Glutamatergic neuron (in vitro differentiated cells): ENCODE measurements at regions not wholly inside any gene's neighbourhood (a gene's known extent, or its start where the extent isn't known, plus 50 kb on each side); places are given as distances from the start of the nearest gene placed in this dataset.

Experiments used
- DNase-seq: peaks from one replicate; pipeline ENCODE4 v3.0.0; 2022
- H3K27ac Mint-ChIP-seq: one replicate; pipeline ENCODE4 v1.8.0; 2020; ENCODE audit warnings: mild to moderate bottlenecking, mixed read lengths, inconsistent platforms; ENCODE audit not compliant: unreplicated experiment
- H3K27me3 Mint-ChIP-seq: one replicate; pipeline ENCODE4 v1.8.0; 2020; ENCODE audit warnings: mild to moderate bottlenecking, moderate library complexity, mixed read lengths, inconsistent platforms; ENCODE audit not compliant: unreplicated experiment
- H3K36me3 Mint-ChIP-seq: one replicate; pipeline ENCODE4 v1.8.0; 2020; ENCODE audit warnings: mild to moderate bottlenecking, mixed read lengths, inconsistent platforms; ENCODE audit not compliant: unreplicated experiment
- H3K4me1 Mint-ChIP-seq: one replicate; pipeline ENCODE4 v1.8.0; 2020; ENCODE audit warnings: mild to moderate bottlenecking, low read depth, mixed read lengths, inconsistent platforms; ENCODE audit not compliant: unreplicated experiment
- H3K4me3 Mint-ChIP-seq: one replicate; pipeline ENCODE4 v1.8.0; 2020; ENCODE audit warnings: mild to moderate bottlenecking, mixed read lengths, inconsistent platforms; ENCODE audit not compliant: unreplicated experiment
- H3K9me3 Mint-ChIP-seq: one replicate; pipeline ENCODE4 v1.8.0; 2020; ENCODE audit warnings: mild to moderate bottlenecking, moderate library complexity, mixed read lengths, inconsistent platforms; ENCODE audit not compliant: unreplicated experiment
- CTCF ChIP-seq: fragments of 200-600 bp; sonication (generic); IDR thresholded peaks from one replicate; pipeline ENCODE4 v1.5.0; 2021; ENCODE audit not compliant: partially characterized antibody, unreplicated experiment

GRCh38 chr1:50308878-50309277 lies 114.4 kb downstream of the DMRTA2 start:
- no peaks in the 10 kb centered on the region for H3K9me3 Mint-ChIP-seq
- no peak for DNase-seq
- peaks cover 1% of the 10 kb centered on the region for H3K27me3 Mint-ChIP-seq
- H3K27ac Mint-ChIP-seq, result no peak overlapping the region
- no peaks in the 10 kb centered on the region for H3K36me3 Mint-ChIP-seq
- no peaks in the 10 kb centered on the region for H3K4me1 Mint-ChIP-seq
- H3K4me3 Mint-ChIP-seq, result no peak overlapping the region
- TF ChIP-seq CTCF, result no peak

GRCh38 chr1:50305808-50306207 lies 117.4 kb downstream of the DMRTA2 start:
- Mint-ChIP-seq H3K4me3 (no peak overlapping the region), H3K4me1 (peaks cover 1% of the 10 kb centered on the region), H3K36me3 (no peaks in the 10 kb centered on the region), H3K27ac (no peak overlapping the region), H3K9me3 (no peaks in the 10 kb centered on the region), H3K27me3 (peaks cover 1% of the 10 kb centered on the region)
- DNase-seq, result no peak
- no peak for TF ChIP-seq CTCF

GRCh38 chr1:50300297-50300696 lies 122.9 kb downstream of the DMRTA2 start:
- Mint-ChIP-seq H3K36me3 (no peaks in the 10 kb centered on the region), H3K4me3 (no peak overlapping the region), H3K9me3 (no peaks in the 10 kb centered on the region), H3K27ac (peak overlapping the region; percentile 29), H3K27me3 (peaks cover 5% of the 10 kb centered on the region), H3K4me1 (peaks cover 3% of the 10 kb centered on the region)
- TF ChIP-seq CTCF, result no peak
- DNase-seq, result no peak

GRCh38 chr1:50295566-50295965 lies 127.7 kb downstream of the DMRTA2 start:
- TF ChIP-seq CTCF, result no peak
- no peak overlapping the region for H3K27ac Mint-ChIP-seq
- peaks cover 2% of the 10 kb centered on the region for H3K9me3 Mint-ChIP-seq

GRCh38 chr1:50292276-50292675 lies 131.0 kb downstream of the DMRTA2 start:
- H3K4me3 Mint-ChIP-seq, result no peak overlapping the region

More at GRCh38 chr1:50295566-50295965, 127.7 kb downstream of the DMRTA2 start:
- Mint-ChIP-seq H3K27me3 (peaks cover 4% of the 10 kb centered on the region), H3K4me3 (no peak overlapping the region), H3K36me3 (no peaks in the 10 kb centered on the region), H3K4me1 (peaks cover 2% of the 10 kb centered on the region)
- no peak for DNase-seq

More at GRCh38 chr1:50292276-50292675, 131.0 kb downstream of the DMRTA2 start:
- peaks cover 1% of the 10 kb centered on the region for H3K27me3 Mint-ChIP-seq
- no peak overlapping the region for H3K27ac Mint-ChIP-seq
- TF ChIP-seq CTCF, result no peak
- H3K4me1 Mint-ChIP-seq, result no peaks in the 10 kb centered on the region
- H3K9me3 Mint-ChIP-seq, result peaks cover 2% of the 10 kb centered on the region
- H3K36me3 Mint-ChIP-seq, result peaks cover 4% of the 10 kb centered on the region
- DNase-seq, result no peak
